ENCODE measurements at regions not wholly inside any gene's neighbourhood (a gene's known extent, or its start where the extent isn't known, plus 50 kb on each side); places are given as distances from the start of the nearest gene placed in this dataset.

DNA sequence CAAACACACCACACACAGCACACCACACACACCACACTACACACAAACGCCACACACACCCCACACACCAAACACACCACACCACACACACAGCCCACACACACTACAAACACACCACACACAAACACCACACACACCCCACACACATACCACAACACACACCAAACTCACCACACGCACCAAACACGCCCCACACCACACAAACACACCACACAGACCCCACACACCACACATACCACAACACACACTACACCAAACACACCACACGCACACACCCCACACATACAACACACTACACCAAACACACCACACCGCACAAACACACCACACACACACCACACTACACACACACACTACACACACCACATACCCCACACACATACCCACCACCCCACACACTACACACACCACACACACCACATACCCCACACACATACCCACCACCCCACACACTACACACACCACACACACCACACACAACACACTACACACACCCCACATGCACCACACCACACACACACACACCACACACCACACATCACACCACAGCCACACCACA is 151.2 kb downstream of the ERCC6L2 start (continued):
- TF ChIP-seq, protein P1, sequence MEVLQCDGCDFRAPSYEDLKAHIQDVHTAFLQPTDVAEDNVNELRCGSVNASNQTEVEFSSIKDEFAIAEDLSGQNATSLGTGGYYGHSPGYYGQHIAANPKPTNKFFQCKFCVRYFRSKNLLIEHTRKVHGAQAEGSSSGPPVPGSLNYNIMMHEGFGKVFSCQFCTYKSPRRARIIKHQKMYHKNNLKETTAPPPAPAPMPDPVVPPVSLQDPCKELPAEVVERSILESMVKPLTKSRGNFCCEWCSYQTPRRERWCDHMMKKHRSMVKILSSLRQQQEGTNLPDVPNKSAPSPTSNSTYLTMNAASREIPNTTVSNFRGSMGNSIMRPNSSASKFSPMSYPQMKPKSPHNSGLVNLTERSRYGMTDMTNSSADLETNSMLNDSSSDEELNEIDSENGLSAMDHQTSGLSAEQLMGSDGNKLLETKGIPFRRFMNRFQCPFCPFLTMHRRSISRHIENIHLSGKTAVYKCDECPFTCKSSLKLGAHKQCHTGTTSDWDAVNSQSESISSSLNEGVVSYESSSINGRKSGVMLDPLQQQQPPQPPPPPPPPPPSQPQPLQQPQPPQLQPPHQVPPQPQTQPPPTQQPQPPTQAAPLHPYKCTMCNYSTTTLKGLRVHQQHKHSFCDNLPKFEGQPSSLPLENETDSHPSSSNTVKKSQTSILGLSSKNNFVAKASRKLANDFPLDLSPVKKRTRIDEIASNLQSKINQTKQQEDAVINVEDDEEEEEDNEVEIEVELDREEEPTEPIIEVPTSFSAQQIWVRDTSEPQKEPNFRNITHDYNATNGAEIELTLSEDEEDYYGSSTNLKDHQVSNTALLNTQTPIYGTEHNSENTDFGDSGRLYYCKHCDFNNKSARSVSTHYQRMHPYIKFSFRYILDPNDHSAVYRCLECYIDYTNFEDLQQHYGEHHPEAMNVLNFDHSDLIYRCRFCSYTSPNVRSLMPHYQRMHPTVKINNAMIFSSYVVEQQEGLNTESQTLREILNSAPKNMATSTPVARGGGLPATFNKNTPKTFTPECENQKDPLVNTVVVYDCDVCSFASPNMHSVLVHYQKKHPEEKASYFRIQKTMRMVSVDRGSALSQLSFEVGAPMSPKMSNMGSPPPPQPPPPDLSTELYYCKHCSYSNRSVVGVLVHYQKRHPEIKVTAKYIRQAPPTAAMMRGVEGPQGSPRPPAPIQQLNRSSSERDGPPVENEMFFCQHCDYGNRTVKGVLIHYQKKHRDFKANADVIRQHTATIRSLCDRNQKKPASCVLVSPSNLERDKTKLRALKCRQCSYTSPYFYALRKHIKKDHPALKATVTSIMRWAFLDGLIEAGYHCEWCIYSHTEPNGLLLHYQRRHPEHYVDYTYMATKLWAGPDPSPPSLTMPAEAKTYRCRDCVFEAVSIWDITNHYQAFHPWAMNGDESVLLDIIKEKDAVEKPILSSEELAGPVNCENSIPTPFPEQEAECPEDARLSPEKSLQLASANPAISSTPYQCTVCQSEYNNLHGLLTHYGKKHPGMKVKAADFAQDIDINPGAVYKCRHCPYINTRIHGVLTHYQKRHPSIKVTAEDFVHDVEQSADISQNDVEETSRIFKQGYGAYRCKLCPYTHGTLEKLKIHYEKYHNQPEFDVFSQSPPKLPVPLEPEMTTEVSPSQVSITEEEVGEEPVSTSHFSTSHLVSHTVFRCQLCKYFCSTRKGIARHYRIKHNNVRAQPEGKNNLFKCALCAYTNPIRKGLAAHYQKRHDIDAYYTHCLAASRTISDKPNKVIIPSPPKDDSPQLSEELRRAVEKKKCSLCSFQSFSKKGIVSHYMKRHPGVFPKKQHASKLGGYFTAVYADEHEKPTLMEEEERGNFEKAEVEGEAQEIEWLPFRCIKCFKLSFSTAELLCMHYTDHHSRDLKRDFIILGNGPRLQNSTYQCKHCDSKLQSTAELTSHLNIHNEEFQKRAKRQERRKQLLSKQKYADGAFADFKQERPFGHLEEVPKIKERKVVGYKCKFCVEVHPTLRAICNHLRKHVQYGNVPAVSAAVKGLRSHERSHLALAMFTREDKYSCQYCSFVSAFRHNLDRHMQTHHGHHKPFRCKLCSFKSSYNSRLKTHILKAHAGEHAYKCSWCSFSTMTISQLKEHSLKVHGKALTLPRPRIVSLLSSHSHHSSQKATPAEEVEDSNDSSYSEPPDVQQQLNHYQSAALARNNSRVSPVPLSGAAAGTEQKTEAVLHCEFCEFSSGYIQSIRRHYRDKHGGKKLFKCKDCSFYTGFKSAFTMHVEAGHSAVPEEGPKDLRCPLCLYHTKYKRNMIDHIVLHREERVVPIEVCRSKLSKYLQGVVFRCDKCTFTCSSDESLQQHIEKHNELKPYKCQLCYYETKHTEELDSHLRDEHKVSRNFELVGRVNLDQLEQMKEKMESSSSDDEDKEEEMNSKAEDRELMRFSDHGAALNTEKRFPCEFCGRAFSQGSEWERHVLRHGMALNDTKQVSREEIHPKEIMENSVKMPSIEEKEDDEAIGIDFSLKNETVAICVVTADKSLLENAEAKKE (CRISPR knock-in tag; IDR thresholded peaks at IDR 0.05), result no peak
- no peak for TF ChIP-seq EZH2 (IDR thresholded peaks at IDR 0.05; ENCODE audit: low read depth, unreplicated experiment)

DNA sequence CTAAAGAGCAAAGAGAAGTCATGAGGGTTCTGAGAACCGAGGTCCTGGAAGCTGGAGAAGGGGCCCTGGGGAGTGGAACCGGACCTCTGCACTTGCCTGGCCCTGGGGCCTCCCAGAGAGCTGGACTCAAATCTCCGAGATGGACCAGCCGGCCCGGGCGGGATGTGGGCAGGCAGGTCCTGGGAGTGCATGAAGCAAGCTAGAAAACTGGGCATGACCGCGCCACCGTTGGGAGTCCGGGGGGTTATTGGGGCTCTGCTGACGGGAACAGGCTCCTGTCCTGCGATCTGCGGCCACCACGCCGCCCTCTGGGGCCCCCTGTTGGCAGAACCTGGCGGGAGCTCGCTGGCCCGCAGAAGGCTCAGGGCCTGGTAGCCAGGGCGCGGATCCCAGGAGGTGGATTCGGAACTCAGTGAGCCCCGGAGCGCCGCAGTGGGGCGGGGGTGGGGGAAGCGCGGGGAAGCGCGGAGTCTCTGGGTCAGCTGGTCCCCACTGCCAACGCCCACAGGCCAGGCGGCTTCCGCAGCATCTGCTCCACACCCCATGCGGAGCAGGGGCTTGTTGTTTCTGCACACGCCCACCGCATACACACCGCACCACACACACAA is 150.6 kb downstream of the ERCC6L2 start:
- Histone ChIP-seq H3K27ac (ENCODE audit: low read depth) (no peak overlapping the region), H2AFZ (0 out of 2 replicates have a peak overlapping the region, but pooled peaks have one; percentile 76), H3K4me1 (ENCODE audit: insufficient read depth) (peaks cover 13% of the 10 kb centered on the region; the same call in 1 of the 2 replicates), H4K20me1 (replicated peaks; ENCODE audit: insufficient read depth) (peaks cover 5% of the 10 kb centered on the region; the same call in 1 of the 2 replicates), H3K27me3 (ENCODE audit: insufficient read depth) (peaks cover 89% of the 10 kb centered on the region), H3F3A (replicated peaks; ENCODE audit: low read depth) (0 out of 2 replicates have a peak, but pooled peaks cover 7% of the 10 kb centered on the region), H3K4me2 (peak overlapping the region; percentile 71), H3K79me2 (replicated peaks; ENCODE audit: insufficient read depth) (no peaks in the 10 kb centered on the region), H3K36me3 (ENCODE audit: insufficient read depth) (no peaks in the 10 kb centered on the region), H3K9me2 (ENCODE audit: insufficient read depth) (0 out of 2 replicates have a peak, but pooled peaks cover 3% of the 10 kb centered on the region), H3K4me3 (peak overlapping the region; percentile 46; the same call in 1 of the 2 replicates)
- DNase-seq (ENCODE audit: low spot score) (peak; percentile 88), ATAC-seq (peak; percentile 57)
- Mint-ChIP-seq H3K36me3 (ENCODE audit: low read depth) (no peaks in the 10 kb centered on the region; the same call in 2 of the 3 replicates), H3K27ac (no peak overlapping the region), H3K4me3 (peak overlapping the region; percentile 65), H3K4me1 (peaks cover 27% of the 10 kb centered on the region), H3K27me3 (ENCODE audit: insufficient read depth, low read depth, poor library complexity) (peaks cover 75% of the 10 kb centered on the region), H3K9me3 (no peaks in the 10 kb centered on the region; the same call in 2 of the 3 replicates)
- TF ChIP-seq CREB1 (CRISPR knock-in tag; IDR thresholded peaks at IDR 0.05; ENCODE audit: low read depth) (peak; percentile 30; the same call in 1 of the 2 replicates), POLR2AphosphoS5 (IDR thresholded peaks at IDR 0.05; ENCODE audit: low read depth) (no peak)
- TF ChIP-seq, protein P2, sequence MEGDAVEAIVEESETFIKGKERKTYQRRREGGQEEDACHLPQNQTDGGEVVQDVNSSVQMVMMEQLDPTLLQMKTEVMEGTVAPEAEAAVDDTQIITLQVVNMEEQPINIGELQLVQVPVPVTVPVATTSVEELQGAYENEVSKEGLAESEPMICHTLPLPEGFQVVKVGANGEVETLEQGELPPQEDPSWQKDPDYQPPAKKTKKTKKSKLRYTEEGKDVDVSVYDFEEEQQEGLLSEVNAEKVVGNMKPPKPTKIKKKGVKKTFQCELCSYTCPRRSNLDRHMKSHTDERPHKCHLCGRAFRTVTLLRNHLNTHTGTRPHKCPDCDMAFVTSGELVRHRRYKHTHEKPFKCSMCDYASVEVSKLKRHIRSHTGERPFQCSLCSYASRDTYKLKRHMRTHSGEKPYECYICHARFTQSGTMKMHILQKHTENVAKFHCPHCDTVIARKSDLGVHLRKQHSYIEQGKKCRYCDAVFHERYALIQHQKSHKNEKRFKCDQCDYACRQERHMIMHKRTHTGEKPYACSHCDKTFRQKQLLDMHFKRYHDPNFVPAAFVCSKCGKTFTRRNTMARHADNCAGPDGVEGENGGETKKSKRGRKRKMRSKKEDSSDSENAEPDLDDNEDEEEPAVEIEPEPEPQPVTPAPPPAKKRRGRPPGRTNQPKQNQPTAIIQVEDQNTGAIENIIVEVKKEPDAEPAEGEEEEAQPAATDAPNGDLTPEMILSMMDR (conservative IDR thresholded peaks at IDR 0.05; ENCODE audit: low read depth in 2 of 2), result peak; percentile 67 to 85
- TF ChIP-seq, protein P1 (CRISPR knock-in tag; IDR thresholded peaks at IDR 0.05), result no peak
